SKM-1 (cell line): ENCODE measurements at regions not wholly inside any gene's neighbourhood (a gene's known extent, or its start where the extent isn't known, plus 50 kb on each side); places are given as distances from the start of the nearest gene placed in this dataset.
A peak's percentile ranks its signal among the peaks of the same experiment; 100 is the strongest.
"Not testable (repeated sequence)": the region's sequence is repeated elsewhere in the genome, so short reads cannot be mapped to it uniquely, and the experiment has no call there.

Experiments
- DNase-seq: peaks from one replicate; lab custom pipeline; 2025; ENCODE audit not compliant: unreplicated experiment; lab: John Stamatoyannopoulos, UW

DNA sequence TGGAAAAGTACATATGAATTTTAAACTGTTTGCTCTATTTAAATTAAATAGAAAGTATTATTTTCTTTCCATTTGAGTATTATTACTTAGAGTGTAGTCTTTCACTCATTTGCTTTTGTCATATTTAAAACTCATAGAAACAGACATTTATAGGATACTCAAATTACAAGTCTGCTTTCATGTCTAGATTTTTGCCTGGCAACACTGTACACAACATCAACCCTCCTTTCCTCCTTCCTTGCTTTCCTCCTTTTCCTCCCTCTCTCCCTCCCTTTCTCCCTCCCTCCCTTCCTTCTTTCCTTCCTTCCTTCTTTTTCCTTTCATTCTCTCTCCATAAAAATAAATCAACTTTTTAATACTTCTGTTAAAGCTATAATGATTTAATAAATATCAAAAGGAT is 2361.2 kb downstream of the ARAP2 start:
- DNase-seq: no peak

GRCh38 chr4:33886356-33886755 is 2358.0 kb downstream of the ARAP2 start:
- DNase-seq: no peak

- DNase-seq: no peak
Observed at GRCh38 chr4:33890841-33891240, 2353.5 kb downstream of the ARAP2 start.

DNA sequence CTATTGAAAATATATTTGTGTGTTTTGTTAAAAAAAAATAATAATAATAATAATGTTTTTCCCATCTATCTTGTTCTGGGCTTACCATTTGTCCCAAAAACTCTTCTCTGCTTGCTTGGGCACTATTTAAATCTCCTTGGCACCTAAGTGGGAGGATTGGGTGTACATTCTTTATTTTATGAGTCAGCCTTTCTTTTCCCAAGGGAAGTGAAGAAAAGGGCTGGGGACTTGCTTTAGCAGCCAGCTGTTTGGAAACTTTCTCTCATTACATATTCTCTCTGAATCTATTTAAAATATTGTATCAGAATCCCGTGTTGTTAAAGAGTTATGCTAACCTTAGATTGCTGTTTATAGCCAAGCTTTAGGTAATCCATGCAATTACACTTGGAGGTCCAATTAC is 2332.4 kb downstream of the ARAP2 start:
- DNase-seq: no peak

- DNase-seq: no peak
Observed at GRCh38 chr4:33914386-33914785, 2329.9 kb downstream of the ARAP2 start.

DNA sequence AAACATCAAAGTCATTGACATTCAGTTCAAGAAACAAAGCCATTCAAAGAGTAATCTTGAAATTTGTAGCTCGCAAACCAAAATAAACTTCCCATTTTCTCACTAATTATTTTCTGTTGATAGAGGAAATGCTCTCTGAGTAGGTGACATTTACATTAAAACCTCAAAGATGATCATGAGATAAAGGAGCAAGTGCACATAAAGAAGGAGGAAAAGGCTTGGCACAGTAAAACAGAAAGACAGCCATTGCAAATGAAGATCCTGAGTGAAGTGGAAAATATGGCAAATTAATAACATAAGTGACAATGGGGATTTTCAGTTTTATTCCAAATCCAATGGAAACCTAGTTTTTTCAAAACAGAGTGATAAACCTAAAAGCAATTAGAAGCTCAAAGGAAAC is 2320.8 kb downstream of the ARAP2 start:
- DNase-seq: no peak

- DNase-seq: no peak
Observed at GRCh38 chr4:33924239-33924638, 2320.1 kb downstream of the ARAP2 start.

- DNase-seq: no peak
Observed at GRCh38 chr4:33924811-33925210, 2319.5 kb downstream of the ARAP2 start.

GRCh38 chr4:33930497-33930896 is 2313.8 kb downstream of the ARAP2 start:
- no peak for DNase-seq

- DNase-seq: no peak
Observed at GRCh38 chr4:33931026-33931425, 2313.3 kb downstream of the ARAP2 start.

GRCh38 chr4:33940281-33940680 is 2304.0 kb downstream of the ARAP2 start:
- DNase-seq: no peak

DNA sequence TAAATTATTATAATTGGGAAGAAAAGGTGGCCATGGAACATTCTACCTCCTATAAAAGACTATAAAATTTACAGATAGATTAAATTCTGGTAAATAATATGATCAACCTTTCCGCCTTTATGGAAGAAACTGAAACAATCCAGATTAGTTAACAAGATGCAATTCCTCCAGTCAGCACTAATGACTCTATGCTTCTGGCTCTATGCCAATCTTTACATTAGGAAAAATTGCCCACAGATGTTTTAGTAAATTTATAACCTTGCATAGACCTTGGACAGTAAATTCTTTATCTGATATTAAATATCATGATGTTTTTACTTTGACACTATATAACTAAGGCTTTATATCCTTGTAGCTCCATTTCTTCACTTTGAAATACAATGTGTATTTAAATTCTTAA is 2302.5 kb downstream of the ARAP2 start:
- no peak for DNase-seq

- DNase-seq: no peak
Observed at GRCh38 chr4:33948921-33949320, 2295.4 kb downstream of the ARAP2 start.

DNA sequence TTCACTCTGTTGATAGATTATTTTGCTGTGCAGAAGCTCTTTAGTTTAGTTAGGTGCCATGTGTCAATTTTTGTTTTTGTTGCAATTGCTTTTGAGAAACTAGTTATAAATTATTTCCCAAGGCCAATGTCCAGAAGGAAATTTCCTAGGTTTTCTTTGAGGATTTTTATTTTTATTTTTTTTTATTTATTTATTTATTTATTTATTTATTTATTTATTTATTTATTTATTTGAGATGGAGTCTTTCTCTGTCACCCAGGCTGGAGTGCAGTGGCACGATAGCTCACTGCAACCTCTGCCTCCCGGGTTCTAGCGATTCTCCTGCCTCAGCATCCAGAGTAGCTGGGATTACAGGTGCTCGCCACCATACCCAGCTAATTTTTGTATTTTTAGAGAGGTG is 2290.5 kb downstream of the ARAP2 start:
- not testable (repeated sequence) for DNase-seq

GRCh38 chr4:33954759-33955158 is 2289.6 kb downstream of the ARAP2 start:
- DNase-seq: no peak

DNA sequence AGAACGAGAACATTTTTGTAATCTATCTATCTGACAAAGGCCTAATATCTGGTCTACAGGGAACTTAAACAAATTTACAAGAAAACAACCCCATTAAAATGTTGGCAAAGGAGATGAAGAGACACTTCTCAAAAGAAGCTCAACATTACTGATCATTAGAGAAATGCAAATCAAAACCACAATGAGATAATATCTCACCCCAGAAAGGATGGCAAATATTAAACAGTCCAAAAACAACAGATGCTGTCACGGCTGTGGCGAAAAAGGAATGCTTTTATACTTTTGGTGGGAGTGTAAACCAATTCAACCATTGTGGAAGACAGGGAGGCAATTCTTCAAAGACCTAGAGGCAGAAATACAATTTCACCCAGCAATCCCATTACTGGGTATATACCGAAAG is 2284.8 kb downstream of the ARAP2 start:
- no peak for DNase-seq

DNA sequence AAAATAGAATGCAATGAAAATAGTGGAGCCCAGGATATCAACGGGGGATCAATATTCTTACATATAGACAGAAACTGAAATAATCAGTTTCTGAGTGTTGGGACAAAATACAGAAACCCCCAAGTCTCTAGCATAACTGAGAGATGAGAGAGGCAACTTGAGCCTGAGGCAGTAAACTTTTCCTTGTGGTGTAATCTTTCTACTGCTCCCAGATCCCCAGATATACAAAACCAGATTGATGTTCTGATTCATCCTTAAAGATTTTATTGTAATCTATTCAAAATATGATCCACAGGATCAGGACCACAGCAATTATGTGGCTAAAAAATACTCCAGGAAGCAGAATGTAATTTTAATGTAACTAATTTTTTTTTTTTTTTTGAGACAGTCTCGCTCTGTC is 2282.6 kb downstream of the ARAP2 start:
- DNase-seq: no peak

GRCh38 chr4:33966808-33967207 is 2277.5 kb downstream of the ARAP2 start:
- DNase-seq: no peak

DNA sequence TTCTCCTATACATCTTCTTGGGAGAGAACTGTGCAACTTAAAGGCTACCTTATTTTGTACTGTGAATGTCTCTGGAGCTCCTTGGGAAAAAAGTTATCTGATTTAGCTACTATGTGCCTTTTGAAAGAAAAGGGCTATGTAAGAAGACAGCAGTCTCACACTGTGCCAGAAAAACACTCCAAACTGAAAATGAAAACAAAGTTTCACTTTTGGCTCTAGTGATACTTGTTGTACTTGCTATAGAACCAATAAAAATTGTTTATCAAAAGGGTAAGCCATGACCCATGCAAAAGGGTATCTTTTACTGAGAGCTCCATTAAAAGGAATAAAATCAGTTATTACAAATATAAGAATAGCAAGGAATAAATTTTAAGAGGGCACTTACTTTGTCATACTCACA is 2270.0 kb downstream of the ARAP2 start:
- DNase-seq: no peak

DNA sequence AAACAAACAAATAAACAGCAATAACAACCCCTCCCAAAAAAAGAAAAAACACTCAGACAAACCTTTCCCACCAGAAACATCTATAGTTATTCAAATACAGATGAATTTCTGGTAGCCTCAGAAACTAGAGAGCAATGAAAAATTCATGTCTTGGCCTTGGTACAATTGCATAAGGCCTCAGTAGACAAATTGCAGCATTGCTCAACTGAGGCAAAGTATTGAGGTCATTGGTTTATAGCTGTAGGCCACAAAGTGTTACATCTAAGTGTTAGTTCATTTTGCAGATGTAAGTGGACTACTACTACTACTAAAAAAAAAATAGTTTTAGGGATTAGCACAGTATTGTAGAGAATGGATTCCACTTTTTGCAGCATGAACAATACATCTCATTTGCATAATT is 2268.3 kb downstream of the ARAP2 start:
- DNase-seq: peak; percentile 9

GRCh38 chr4:33979781-33980180 is 2264.5 kb downstream of the ARAP2 start:
- not testable (repeated sequence) for DNase-seq

GRCh38 chr4:33980361-33980760 is 2264.0 kb downstream of the ARAP2 start:
- DNase-seq: no peak

DNA sequence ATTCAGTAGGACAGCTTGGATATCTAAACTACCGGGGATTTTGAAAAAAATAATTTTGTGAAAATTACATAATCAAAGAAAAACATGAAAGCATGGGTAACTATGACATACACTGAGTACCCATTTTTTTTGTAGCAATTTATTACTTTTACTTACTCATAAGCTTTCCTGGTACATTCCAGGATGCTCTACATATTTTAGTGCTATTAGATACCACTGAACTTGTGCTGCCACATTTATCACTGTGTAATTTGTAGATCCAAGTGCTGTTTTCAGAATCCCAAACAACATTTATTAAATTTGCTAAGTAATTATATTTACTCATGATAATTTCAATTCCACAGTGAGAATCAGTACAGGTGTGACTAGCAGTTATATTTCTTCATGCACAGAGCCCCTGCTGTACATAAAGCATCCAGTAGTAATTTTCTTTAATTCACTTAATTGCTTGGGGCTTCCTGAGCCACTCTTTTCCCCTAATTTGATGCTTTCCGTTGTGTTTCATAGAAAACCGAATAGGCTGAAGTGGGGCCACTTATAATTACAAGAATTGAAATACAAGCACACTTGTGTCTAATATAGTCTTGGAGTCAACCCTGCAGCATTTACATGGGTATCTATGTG is 2254.4 kb downstream of the ARAP2 start:
- DNase-seq: no peak
